IgD-negative memory B cell (primary cell): ENCODE measurements at regions not wholly inside any gene's neighbourhood (a gene's known extent, or its start where the extent isn't known, plus 50 kb on each side); places are given as distances from the start of the nearest gene placed in this dataset.

Source experiments
- H3K27ac Mint-ChIP-seq, 3 donors: one replicate each; pipeline ENCODE4 v1.8.0; 2020 to 2022; ENCODE audit warnings: mild to moderate bottlenecking in 3 of 3, mixed read lengths in 3 of 3, moderate library complexity in 1 of 3
- H3K27me3 Mint-ChIP-seq: one replicate; pipeline ENCODE4 v1.8.0; 2021; ENCODE audit warnings: mixed read lengths
- H3K36me3 Mint-ChIP-seq: one replicate; pipeline ENCODE4 v1.8.0; 2020; ENCODE audit warnings: mild to moderate bottlenecking, mixed read lengths
- H3K4me1 Mint-ChIP-seq, 3 donors: one replicate each; pipeline ENCODE4 v1.8.0; 2020 to 2022; ENCODE audit warnings: mixed read lengths in 3 of 3, mild to moderate bottlenecking in 1 of 3
- H3K4me3 Mint-ChIP-seq, 4 donors: one replicate each; pipeline ENCODE4 v1.8.0; 2020 to 2022; ENCODE audit warnings: mild to moderate bottlenecking in 4 of 4, mixed read lengths in 4 of 4, moderate library complexity in 3 of 4
- H3K9me3 Mint-ChIP-seq, 3 donors: one replicate each; pipeline ENCODE4 v1.8.0; 2020 to 2021; ENCODE audit warnings: mixed read lengths in 3 of 3, mild to moderate bottlenecking in 1 of 3

DNA sequence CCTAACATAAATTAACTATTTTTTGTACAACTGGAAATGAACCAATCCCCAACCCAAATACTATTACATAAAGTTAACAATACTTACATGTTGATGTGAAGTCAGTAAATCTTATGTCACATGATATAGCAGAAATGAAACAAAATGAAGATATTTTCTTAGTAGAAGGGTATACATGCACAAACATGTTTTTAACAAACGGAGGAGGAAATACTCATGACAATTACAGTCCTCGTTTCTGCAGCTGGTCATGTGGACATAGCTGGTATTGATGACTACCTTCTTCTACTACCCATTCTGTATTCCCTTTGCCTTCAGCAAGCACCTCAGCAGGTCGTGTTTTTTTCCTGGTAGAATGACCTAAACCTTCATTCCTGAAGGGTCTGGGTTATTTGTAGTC lies 252.3 kb downstream of the HTR7 start:
- H3K27me3 Mint-ChIP-seq, result no peaks in the 10 kb centered on the region
- no peak overlapping the region for H3K4me3 Mint-ChIP-seq
- no peaks in the 10 kb centered on the region for H3K36me3 Mint-ChIP-seq
- no peak overlapping the region for H3K27ac Mint-ChIP-seq
- H3K9me3 Mint-ChIP-seq, result peaks cover 3 to 14% (median 8%) of the 10 kb centered on the region in 3 donors
- no peaks in the 10 kb centered on the region for H3K4me1 Mint-ChIP-seq

DNA sequence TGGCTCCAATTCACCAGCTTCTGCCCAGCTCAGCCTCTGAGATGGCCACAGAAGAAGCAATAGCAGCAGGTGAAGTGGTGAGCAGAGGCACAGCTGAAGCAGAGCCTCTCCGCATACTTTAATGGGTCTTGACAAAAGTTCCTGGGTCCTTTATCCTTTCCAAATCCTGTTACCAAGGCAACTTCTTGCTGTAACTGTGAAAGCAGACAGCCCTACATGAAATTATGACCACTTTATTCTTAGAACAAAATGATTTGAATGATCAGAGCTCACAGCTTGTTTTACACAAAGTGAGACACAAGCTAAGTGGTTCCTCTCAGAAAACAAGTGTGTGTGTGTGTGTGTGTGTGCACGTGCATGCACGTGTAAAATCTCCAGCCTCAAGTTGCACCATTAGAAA lies 245.6 kb downstream of the HTR7 start:
- H3K4me1 Mint-ChIP-seq, result no peaks in the 10 kb centered on the region
- peaks cover 4% of the 10 kb centered on the region for H3K27me3 Mint-ChIP-seq
- no peaks in the 10 kb centered on the region for H3K36me3 Mint-ChIP-seq
- H3K27ac Mint-ChIP-seq, result no peak overlapping the region
- H3K9me3 Mint-ChIP-seq, result peaks cover 0 to 2% (median under 1%) of the 10 kb centered on the region in 3 donors
- H3K4me3 Mint-ChIP-seq, result no peak overlapping the region

DNA sequence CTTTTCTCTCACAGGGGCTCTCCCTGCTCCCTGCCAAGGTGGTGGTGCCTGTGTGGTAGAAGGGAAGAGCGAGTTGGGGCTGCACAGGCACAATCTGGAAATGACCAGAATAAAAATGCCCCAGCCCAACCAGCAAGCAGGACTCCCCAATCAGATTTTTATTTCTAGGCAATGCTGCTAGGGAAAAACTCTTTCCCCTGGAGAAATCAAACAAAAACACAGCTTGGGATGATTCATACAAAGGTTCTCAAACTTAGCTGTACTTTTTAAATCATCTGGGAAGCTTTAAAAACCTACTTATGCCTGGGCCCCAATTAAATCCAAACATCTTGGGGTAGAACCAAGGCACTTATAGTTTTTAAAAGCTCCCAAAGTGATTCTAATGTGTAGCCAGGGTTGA lies 243.2 kb downstream of the HTR7 start:
- Mint-ChIP-seq H3K4me3 (no peak overlapping the region), H3K4me1 (no peaks in the 10 kb centered on the region), H3K9me3 (no peaks in the 10 kb centered on the region), H3K27ac (no peak overlapping the region), H3K27me3 (peaks cover 4% of the 10 kb centered on the region), H3K36me3 (no peaks in the 10 kb centered on the region)

DNA sequence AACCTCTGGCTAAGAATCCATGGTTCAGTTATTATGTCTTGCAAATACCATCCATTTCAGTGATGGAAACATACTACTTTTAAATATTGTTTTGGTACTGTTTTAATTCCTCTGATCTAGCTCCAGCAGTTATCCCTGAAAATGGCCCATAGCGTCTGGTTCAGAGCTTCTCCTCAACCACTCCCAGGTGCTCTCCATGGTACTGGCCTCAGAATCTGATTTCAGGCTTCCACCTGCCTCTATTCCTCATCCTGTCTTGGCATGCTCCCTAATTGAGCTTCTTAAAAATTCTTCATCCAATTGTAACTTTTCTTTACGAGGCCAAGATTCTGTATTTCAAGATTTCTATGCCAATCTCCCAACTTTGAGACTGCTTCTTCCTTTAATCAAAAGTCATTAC lies 236.3 kb downstream of the HTR7 start:
- Mint-ChIP-seq H3K4me1 (no peaks in the 10 kb centered on the region), H3K4me3 (no peak overlapping the region), H3K27me3 (no peaks in the 10 kb centered on the region), H3K9me3 (peaks cover 0 to 2% (median 0%) of the 10 kb centered on the region in 3 donors), H3K27ac (no peak overlapping the region), H3K36me3 (no peaks in the 10 kb centered on the region)

DNA sequence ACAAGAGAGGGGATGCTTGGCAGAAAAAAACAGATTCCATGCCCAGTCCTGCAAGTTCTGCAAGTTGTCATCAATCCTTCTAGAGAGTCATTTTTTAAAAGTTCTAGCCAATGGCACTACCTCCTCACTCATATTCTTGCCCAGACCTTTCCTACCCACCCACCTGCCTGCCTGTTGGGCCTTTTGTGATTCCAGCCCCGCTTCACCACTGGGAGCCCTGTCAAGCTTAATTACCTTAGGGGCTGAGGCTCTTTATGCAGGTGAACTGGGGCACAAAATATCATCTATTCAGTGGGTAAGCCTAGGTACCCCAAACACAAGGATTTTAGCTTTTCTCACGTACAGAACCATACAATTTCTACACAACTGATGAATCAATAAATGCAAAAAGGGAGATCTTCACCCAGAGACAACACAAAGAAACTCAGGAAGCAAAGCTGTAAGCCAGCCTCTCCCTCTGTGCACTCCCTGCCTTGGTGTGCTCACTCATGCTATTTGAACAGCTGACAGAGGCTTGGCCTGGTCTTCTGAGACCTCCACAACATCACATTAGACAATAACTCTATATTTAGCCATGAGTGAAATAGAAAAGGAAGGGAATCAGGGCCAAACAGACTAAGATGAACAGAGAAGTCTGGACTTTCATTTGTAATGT lies 222.6 kb downstream of the HTR7 start:
- Mint-ChIP-seq H3K9me3 (peaks cover 0 to 3% (median 0%) of the 10 kb centered on the region in 3 donors), H3K36me3 (no peaks in the 10 kb centered on the region), H3K4me1 (no peaks in the 10 kb centered on the region), H3K27me3 (no peaks in the 10 kb centered on the region), H3K4me3 (no peak overlapping the region), H3K27ac (no peak overlapping the region)

DNA sequence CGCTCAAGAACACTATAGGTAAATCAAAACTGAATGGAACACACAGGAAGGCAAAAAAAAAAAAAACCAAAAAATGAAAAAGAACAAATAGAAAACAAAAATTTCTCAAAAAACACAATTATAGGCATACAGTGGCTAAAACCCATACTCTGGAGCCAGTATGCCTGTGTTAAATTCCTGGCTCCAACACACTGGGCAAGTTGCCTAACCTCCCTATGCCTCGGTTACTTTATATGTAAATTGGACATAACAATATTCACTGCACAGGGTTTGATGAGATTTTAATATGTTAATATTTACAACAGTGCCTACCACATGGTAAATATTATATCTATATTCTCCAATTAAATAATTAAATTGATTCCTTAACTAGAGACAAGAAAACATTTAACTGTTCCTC lies 217.1 kb downstream of the HTR7 start:
- H3K9me3 Mint-ChIP-seq, result peaks cover 0 to 2% (median 0%) of the 10 kb centered on the region in 3 donors
- no peaks in the 10 kb centered on the region for H3K36me3 Mint-ChIP-seq
- no peak overlapping the region for H3K27ac Mint-ChIP-seq
- no peaks in the 10 kb centered on the region for H3K4me1 Mint-ChIP-seq
- H3K4me3 Mint-ChIP-seq, result no peak overlapping the region
- H3K27me3 Mint-ChIP-seq, result no peaks in the 10 kb centered on the region

DNA sequence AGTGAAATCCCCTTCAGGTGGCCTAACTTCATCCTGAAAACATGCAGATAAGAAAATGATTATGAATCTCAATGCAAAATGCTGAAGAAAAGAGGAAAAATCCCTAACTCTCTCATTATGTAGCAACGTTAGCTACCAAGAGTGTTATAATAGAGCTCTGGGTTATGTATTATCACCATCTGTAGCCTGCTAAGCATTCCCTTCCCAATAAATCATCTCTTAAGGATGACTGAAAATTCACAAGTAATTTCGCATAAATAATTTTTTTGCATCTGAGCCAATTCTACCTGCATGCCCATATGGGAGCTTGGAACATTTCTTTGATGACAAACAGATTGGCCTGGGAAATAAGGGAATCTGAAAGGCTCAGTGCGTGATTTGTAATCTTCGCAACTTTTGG lies 216.1 kb downstream of the HTR7 start:
- no peak overlapping the region for H3K27ac Mint-ChIP-seq
- peaks cover 0 to 2% (median 1%) of the 10 kb centered on the region in 3 donors for H3K9me3 Mint-ChIP-seq
- H3K36me3 Mint-ChIP-seq, result no peaks in the 10 kb centered on the region
- H3K27me3 Mint-ChIP-seq, result no peaks in the 10 kb centered on the region
- no peak overlapping the region for H3K4me3 Mint-ChIP-seq
- H3K4me1 Mint-ChIP-seq, result no peaks in the 10 kb centered on the region

DNA sequence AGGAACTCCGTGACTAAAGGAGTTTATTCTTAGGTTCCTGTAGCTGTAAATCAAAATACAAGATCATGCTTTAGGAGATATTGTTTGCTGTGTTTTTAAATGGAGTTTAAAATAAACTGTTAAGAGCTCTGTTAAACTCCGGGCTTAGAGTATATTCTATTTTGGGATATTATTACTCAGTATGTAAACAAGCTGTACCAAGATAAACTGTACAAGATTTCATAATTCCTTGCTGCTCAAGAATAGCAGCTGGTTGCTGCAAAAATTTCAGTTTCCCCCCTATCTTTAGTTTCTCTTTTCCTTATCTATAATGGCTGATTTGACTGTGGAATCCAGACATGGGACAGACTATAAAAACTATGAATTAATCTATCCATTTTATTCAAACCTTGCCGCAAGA lies 215.7 kb downstream of the HTR7 start:
- Mint-ChIP-seq H3K4me1 (no peaks in the 10 kb centered on the region), H3K36me3 (no peaks in the 10 kb centered on the region), H3K27ac (no peak overlapping the region), H3K4me3 (no peak overlapping the region), H3K9me3 (peaks cover 0 to 2% (median 1%) of the 10 kb centered on the region in 3 donors), H3K27me3 (no peaks in the 10 kb centered on the region)

DNA sequence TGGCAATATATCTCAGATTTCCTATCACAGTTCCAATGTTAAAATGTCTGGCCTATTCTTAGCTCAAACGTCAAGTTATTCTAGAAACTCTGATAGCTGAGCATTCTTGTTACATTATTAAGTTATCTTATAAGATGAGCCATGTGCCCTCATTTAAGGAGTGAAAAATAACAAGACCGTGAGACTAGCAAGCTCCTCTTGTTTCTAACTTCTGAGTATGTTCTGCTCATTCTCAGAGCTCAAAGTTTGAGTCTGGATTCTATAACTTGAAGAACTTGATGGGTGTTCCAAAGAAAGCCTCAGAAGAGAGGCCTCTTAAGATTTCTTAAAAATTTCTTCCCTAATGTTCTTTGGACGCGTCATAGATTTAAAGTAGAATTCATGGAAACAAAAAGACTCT lies 215.2 kb downstream of the HTR7 start:
- H3K27me3 Mint-ChIP-seq, result no peaks in the 10 kb centered on the region
- peak overlapping the region in 1 of 3 donors; percentile 2 for H3K27ac Mint-ChIP-seq
- no peak overlapping the region for H3K4me3 Mint-ChIP-seq
- no peaks in the 10 kb centered on the region for H3K36me3 Mint-ChIP-seq
- H3K4me1 Mint-ChIP-seq, result no peaks in the 10 kb centered on the region
- H3K9me3 Mint-ChIP-seq, result peaks cover 0 to 2% (median 1%) of the 10 kb centered on the region in 3 donors

DNA sequence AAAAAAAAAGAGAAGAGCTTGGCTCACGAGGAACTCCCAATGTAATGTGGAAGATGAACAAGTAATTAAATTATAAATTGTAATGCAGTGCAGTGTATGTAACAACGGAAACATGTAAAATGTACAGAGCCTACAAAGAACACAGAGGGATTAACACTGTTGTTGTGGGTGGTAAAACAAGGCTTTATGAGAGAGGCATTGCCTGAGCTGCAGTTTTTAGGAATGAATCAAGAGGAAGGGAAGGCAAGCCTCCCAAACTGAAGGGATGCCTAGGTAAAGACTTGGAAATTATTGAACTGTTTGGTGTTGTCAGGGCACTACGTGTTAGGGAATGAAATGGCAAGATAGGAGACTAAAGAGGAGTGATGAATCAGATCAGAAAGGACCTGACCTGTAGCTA lies 213.7 kb downstream of the HTR7 start:
- Mint-ChIP-seq H3K27ac (no peak overlapping the region), H3K4me3 (no peak overlapping the region), H3K27me3 (no peaks in the 10 kb centered on the region), H3K4me1 (no peaks in the 10 kb centered on the region), H3K9me3 (peaks cover 0 to 4% (median 0%) of the 10 kb centered on the region in 3 donors), H3K36me3 (no peaks in the 10 kb centered on the region)

DNA sequence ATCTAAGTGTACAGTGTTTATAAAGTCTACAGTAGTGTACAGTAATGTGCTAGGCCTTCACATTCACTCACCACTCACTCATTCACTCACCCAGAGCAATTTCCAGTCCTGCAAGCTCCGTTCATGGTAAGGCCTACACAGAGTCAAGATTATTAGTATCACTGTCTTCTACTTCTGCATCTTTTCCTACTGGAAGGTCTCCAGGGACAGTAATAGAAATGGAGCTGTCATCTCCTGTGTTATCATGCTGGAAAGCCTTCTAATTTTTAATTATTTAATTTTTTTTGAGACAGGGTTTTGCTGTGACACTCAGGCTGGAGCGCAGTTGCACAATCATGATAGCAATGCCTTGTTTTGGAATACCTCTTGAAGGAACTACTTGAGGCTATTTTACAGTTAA lies 207.0 kb downstream of the HTR7 start:
- Mint-ChIP-seq H3K4me3 (no peak overlapping the region), H3K36me3 (no peaks in the 10 kb centered on the region), H3K9me3 (peaks cover 0 to 11% (median 3%) of the 10 kb centered on the region in 3 donors), H3K4me1 (no peaks in the 10 kb centered on the region), H3K27me3 (peaks cover 2% of the 10 kb centered on the region), H3K27ac (no peak overlapping the region)

DNA sequence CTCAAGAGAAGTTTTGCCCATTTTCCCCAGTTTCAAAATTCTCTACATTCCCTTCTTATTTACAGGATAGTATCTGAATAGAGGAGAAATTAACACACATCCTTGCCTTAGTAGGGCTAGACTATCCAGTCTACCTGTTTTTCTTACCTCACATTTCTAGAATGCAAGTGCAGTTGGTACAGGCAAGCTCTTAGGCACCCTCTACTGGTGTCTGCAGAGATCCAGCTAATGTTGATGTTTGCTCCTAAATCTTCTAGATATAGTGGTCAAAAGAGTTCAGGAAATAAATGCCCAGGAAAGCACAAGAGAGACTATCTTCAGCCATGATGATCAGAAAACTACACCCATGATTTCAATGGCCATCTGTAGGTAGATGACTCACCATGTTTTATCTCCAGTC lies 205.3 kb downstream of the HTR7 start:
- Mint-ChIP-seq H3K4me1 (no peaks in the 10 kb centered on the region), H3K36me3 (no peaks in the 10 kb centered on the region), H3K9me3 (peaks cover 0 to 9% (median 3%) of the 10 kb centered on the region in 3 donors), H3K27ac (no peak overlapping the region), H3K4me3 (no peak overlapping the region), H3K27me3 (peaks cover 2% of the 10 kb centered on the region)

DNA sequence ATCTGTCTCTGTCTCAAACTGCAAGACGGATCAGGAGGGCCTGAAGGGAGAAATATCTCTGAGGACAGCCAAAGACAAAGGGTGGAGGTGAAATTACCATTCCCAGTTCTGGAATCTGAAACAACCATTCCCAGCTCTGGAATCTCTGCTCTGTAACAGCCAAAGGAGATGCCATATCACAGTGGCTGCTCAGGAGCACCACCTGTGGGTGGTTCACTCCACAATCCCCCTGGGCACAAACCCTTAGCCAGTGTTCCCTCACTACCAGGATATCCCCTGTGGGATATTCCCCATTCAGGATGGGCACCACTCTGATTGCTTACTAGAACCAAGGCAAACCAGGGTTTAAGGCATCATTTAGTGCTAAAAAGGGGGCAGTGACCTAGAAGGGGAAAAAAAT lies 199.0 kb downstream of the HTR7 start:
- peaks cover 3% of the 10 kb centered on the region for H3K36me3 Mint-ChIP-seq
- H3K4me1 Mint-ChIP-seq, result no peaks in the 10 kb centered on the region
- peaks cover 0 to 15% (median 12%) of the 10 kb centered on the region in 3 donors for H3K9me3 Mint-ChIP-seq
- no peak overlapping the region for H3K27ac Mint-ChIP-seq
- peak overlapping the region in 1 of 4 donors; percentile 65 for H3K4me3 Mint-ChIP-seq
- H3K27me3 Mint-ChIP-seq, result peaks cover 2% of the 10 kb centered on the region

DNA sequence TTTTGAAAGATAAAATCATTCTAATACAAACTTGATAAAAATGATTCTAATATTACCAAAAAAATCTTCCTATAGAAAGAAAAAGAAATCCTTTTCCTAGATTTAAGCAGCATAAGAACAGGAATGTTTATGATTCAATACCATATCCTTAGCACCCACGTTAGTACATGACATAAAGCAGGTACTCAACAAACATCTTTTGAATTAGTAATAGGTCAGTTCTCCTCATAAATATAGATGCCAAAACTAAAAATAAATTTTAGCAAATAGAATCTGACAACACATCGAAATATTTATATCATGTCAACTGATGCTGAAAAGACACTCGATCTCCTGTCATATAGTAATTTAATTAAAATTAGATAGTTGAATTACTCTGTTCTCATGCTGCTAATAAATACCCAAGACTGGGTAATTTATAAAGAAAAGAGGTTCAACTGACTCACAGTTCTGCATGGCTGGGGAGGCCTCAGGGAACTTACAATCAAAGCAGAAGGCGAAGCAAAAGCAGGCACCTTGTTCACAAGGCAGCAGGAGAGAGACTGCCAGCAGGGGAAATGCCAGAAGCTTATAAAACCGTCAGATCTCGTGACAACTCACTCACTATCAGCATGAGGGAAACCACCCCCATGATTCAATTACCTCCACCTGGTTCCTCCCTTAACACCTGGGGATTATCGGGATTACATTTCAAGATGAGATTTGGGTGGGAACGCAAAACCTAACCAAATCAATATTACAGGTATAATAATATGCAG lies 191.8 kb downstream of the HTR7 start:
- Mint-ChIP-seq H3K36me3 (no peaks in the 10 kb centered on the region), H3K4me3 (no peak overlapping the region), H3K4me1 (no peaks in the 10 kb centered on the region), H3K27me3 (peaks cover 4% of the 10 kb centered on the region), H3K9me3 (peaks cover 0 to 4% (median 4%) of the 10 kb centered on the region in 3 donors), H3K27ac (no peak overlapping the region)

DNA sequence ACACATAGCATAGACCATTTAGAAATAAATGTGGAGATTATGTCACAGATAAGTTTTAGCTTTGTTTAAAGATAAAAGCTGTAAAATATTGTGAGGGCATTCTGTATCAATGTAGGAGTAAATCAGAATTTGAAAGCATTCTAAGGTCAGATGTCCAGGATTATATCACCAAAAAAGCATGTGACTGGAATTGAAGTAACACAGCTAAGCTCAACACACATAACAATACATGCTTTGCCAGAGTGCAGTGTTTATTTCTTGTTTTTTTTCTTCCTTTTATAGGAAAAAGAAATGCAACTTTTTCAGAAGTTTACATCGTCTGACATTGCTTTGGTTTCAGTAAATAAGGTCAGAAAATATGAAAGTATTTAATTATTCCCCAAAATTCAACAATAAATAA lies 183.4 kb downstream of the HTR7 start:
- Mint-ChIP-seq H3K27ac (no peak overlapping the region), H3K27me3 (peaks cover 8% of the 10 kb centered on the region), H3K4me1 (no peaks in the 10 kb centered on the region), H3K9me3 (no peaks in the 10 kb centered on the region), H3K36me3 (no peaks in the 10 kb centered on the region), H3K4me3 (no peak overlapping the region)

DNA sequence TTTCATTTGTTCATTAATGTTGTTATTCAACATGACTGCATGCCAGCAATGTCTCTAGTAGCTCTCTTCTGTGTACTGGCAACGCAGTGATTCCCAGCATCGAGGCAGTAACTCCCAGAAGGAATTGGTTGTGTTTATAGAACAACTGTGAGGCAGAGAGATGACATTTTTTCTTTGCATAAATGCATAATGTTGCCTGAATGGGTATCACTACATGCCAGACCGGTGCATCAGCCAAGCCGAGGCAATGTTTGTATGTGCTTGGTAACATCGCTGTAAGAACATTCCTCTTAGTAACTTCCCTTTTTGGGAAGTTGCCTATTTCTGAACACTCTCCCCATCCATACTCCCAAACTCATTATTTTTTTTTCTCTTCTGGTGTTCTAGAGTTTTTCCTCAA lies 182.9 kb downstream of the HTR7 start:
- Mint-ChIP-seq H3K36me3 (no peaks in the 10 kb centered on the region), H3K4me1 (no peaks in the 10 kb centered on the region)

More for the DNA sequence above, 182.9 kb downstream of the HTR7 start:
- H3K4me3 Mint-ChIP-seq, result no peak overlapping the region
- no peak overlapping the region for H3K27ac Mint-ChIP-seq
- no peaks in the 10 kb centered on the region for H3K9me3 Mint-ChIP-seq
- peaks cover 8% of the 10 kb centered on the region for H3K27me3 Mint-ChIP-seq
